Jurkat, Clone E6-1 (cell line): ENCODE measurements at regions not wholly inside any gene's neighbourhood (a gene's known extent, or its start where the extent isn't known, plus 50 kb on each side); places are given as distances from the start of the nearest gene placed in this dataset.

Source experiments
- DNase-seq: peaks from one replicate; pipeline ENCODE4 v3.0.0-alpha.2; 2011; ENCODE audit warnings: low read depth, low spot score
- H3K4me3 ChIP-seq: 2 replicates; pipeline ENCODE4 v1.5.1; 2011; ENCODE audit warnings: mild to moderate bottlenecking, low read length, control low read depth, moderate library complexity

DNA sequence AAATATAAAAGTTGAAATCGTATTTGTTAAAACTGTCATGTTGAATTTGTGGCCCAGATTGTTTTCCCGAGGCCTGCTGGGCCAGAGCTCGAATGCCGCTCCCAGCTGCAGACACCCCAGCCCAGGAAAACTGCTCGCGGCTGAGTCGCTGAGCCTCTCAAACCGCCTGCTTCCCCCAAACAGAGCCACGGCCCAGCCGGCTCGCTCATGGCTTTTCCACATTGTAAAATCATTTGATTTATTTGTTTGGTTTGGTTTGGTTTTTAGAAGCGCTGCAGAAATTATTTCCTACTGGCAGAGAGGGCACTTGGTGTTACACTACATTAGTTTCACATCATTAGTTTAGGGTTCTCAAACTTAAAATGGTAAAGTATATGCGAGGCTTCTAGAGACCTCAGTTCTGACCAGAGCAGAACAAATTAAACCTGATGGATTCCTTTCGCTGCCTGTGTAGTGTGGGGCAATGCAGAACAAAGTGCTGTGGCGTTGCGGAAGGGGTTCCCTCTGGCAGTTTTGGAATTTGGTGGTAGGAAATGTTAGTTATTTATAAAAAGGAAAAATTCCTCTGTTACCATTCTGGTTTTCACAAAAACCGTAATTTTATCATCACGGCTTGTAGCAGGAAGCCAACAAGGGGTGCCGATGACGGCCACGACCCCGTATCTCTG lies 156.5 kb upstream of the PITX1 start:
- DNase-seq, result no peak
- H3K4me3 ChIP-seq, result no peak overlapping the region

DNA sequence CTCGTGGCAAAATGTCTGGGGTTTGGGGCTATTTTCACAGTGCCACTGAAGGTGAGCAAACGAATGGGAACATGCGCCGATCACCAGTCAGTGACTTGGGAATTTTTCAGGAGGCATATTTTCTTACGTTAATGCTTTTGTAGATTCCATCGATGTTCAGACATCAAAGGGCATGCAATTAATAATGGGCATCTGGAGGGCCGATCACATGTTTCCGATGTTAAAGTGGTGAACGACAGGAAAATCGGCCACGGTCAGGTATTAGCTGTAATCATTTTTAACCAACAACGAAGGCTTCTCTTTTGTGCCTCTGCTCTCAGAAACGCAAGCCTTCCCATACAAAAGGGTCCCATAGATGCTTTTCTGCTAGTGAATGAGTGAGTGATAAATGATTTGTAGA lies 155.0 kb upstream of the PITX1 start:
- no peak overlapping the region for H3K4me3 ChIP-seq
- no peak for DNase-seq

DNA sequence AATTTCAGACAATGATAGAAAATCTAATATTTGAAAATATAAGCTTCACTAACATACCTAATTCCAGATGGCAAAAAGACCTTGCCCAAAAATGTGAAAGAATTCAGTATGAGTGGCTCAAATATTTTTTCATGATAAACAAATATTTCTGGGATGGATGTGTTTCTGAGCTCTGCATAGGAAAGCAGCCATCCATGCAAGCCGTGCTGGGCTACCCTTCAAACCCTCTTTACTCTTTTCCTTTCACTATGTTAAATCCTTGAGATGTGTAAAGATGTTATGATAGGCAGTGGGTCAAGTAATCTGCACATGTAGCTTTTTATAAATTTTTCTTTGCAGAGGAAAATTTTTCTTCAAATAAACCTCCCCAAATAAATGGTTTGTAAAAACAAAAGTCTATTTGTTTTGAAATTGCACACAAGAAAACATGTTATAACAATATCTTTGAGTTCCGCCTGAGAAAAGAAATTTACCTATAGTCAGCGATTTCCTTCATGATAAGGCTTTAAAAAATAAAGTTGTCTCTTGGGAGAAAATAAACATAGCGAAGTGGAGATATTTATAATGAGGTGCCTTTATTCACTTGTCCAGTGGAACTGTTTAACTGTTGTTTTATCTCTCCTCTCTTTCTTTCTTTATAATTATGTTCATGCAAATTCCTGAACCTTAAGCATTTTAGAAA lies 154.3 kb upstream of the PITX1 start:
- DNase-seq, result no peak
- no peak overlapping the region for H3K4me3 ChIP-seq

DNA sequence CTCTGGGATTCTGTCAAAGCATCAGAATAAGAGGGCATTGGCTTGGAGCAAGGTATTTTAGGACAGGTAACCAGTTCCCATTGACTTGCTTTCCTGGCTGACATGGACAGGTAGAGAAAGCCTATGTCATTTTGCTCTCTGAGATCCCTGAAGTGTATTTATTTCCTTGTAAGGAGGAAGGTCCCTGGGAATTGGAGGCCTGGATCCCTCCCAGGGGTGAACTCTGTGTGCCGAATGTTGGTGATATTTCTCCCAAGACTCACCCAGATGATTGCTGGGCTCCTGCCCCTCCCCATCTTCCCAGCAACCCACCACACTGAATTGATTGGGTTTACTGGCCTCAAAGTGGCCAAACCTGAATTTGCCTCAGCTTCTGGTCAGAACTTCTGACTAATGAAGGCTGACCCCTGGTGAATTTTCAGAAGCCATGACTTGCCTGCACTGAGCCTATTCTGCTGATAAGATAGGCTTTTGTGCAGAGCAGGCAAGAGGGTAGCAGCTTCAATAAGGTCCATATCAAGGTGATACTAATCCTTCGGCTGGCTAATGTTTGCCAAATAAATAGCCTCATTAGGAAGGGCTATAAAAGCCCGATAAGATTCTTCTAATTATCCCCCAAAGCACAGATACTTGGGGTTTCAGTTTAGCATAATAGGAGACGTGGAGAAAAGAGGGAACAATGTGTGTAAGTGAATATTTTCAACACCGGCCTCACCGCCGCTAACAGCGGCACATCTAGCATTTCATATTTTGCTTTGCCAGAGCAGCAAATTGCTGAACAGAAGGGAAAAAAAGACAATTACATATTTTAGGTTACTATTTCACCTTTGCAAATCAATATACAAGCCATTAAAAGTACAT lies 152.9 kb upstream of the PITX1 start:
- DNase-seq, result no peak
- H3K4me3 ChIP-seq, result no peak overlapping the region

DNA sequence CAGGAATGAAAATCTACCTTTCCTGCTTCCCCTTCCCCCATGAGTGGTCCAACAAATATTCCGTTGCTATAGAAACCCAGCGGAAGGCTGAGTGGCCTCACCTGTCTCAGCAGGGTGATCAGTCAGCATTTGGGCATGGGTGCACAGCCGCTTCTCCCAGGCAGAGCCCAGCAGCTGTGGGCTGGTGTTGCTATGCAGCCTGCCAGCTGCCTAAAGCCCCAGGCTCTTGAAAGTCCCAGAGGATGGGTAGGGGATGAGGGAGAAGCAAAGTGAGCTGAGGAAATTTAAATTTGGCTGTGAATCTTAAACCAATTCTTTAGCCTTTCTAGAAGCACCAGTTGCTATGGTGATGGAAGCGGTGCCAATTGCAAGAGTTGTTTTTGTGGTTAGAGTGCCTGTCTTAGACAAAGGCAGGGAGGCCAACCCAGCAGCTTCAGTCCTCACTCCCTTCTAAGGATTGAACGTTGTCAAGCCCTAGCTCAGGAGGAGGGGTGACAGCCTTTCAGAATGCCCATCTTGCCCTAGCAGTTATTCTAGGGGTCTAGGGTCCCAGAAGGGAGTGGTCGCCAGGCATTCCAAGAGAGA lies 151.5 kb upstream of the PITX1 start:
- DNase-seq, result peak; percentile 70
- H3K4me3 ChIP-seq, result no peak overlapping the region

DNA sequence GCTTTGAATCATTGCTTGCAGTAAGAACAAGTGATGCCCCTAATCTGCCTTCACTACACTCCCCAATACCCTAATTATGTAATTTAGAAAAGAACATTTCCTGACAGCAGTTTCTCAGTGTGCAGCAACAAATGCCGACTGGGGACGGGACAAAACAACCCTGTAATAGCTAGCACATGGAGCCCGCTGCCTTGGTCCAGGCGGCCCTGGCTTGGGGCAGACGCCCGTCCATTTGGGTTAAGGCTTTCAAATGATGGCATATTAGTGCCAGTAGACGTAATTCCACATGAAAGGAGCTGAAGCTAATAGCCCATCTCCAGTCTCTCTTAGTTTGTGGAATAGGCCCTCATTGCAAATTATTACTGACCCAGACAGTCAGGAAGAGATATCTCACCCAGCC lies 150.6 kb upstream of the PITX1 start:
- H3K4me3 ChIP-seq, result no peak overlapping the region
- DNase-seq, result no peak

DNA sequence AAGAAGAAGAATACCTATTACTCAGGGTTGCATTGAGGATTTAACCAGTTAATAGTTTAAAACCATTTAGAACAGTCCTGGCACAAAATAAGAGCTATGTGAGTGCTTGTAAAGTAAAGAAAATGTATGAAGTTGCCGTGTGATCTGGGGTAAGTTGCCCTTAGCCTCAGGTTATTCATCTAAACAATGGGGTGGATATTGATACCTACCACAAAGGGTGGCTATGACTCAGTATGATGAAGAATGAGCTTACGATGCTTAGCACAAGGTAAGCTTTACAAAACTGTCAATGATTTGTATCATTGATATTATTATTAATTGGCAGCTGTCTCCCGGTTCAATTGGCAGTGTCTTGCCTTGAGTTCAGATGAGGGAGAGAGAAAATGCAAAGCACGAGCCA lies 149.4 kb upstream of the PITX1 start:
- no peak for DNase-seq
- H3K4me3 ChIP-seq, result no peak overlapping the region

DNA sequence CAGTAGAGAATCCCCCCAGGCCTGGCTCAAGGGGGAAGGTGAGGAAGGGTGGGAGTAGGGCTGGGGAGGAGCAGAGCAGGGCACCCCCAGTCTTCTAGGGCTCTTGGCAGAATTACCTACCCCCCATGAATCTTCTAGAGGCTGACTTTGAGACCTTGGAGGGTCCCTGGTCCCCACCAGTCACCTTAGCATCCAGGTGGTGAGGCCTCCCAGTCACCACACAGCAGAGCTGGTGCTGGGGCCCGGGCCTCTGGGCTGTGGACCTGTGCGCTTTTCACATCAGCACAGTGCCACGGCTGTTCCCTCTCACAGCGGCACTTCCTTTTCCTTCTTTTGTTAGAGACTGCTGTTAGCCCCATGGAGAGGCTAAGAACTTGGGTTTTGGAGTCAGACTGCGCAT lies 148.6 kb upstream of the PITX1 start:
- DNase-seq, result no peak

DNA sequence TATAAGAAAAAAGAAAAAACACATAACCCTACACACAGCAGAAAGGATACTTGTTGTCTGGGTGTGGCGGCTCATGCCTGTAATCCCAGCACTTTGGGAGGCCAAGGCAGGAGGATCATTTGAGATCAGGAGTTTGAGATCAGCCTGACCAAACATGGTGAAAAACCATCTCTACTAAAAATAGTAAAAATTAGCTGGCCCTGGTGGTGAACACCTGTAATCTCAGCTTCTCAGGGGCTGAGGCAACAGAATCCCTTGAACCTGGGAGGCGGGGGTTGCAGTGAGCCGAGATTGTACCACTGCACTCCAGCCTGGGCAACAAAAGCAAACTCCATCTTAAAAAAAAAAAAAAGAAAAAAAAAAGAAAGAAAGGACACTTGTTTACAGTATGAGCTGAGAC lies 147.6 kb upstream of the PITX1 start:
- DNase-seq, result no peak

More for the DNA sequence above, 148.6 kb upstream of the PITX1 start:
- no peak overlapping the region for H3K4me3 ChIP-seq

DNA sequence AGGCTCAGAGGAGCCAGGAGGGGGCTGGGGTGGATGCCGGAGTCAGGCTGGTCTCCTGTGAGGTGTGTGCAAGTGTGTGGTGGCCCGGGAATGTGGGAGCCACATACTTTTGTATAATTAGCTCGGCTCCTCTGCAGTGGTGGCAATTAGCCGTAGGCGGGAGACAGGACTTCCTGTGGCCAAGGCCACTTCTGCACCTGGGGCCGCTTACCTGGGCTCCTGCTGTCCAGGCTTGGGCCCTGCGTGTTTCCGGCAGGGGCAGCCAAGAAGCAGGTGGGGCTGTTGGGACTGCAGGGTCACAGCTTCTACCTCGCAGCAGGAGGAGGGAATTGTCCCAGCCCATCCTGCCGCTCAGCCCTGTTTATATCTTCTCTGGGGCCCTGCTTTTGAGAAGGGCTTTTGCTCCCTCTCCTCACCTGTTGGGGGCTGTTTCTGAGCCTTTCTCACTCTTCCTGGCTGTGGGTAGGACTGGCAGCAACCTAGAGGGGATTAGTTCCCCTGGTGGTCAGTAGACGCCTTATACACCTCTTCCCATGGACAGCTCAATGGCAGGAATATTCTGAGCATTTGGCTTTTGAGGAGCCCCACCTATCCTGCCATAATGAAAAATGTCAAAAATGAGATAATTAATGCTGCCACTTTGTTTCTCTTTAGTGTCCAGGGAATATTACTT lies 145.4 kb upstream of the PITX1 start:
- no peak for DNase-seq
- no peak overlapping the region for H3K4me3 ChIP-seq

More for the DNA sequence above, 147.6 kb upstream of the PITX1 start:
- H3K4me3 ChIP-seq, result no peak overlapping the region

DNA sequence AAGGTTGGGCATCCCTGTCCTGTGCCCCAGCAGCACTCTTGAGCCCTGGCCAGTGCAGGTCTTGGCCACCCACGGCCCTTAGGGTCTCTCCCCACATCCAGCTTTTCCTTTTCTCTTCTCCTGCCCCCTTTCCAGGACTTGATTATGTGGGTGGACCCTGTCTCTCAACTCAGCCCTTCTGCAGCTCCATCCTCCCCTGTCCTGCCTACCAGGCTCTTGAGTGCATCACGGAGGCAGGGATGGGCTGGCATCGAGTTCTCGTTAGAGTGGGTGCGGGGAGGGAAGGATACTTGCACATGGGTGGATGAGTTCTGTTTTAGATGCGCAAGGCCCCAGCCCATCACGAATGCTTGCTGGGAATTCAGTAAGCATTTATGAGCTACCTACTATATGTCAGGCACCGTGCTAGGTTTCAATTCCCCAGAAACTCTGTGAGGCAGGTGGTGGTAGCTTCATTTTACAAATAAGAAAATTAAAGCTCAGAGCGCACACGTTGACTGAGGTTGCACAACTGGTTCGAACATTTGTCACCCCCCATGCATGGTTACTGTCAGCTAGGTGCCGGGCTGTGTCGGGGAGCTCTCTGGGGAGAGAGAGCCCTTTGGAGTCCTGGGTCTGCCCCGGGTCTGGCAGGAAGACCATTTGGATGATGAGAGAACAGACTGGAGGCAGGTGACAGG lies 144.6 kb upstream of the PITX1 start:
- no peak overlapping the region for H3K4me3 ChIP-seq
- no peak for DNase-seq

DNA sequence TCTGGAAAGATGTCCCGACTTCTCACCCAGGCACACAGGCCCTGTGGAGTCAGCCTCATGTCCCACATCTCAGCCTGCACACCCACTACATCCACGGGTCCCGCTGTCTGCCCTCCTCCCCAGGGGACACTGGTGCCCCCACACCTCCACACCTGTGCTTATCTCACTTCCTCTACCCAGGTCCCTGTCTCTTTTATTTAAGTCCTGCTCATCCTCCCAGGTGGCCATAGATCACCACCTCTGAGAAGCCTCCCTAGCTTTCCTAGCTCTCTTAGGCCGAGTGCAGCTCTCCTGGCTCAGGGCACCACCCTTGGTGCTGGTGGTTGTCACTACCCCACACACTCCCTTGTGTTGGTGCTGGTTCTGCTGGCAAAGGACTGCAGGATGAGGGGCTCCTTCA lies 143.6 kb upstream of the PITX1 start:
- no peak overlapping the region for H3K4me3 ChIP-seq
- DNase-seq, result no peak

DNA sequence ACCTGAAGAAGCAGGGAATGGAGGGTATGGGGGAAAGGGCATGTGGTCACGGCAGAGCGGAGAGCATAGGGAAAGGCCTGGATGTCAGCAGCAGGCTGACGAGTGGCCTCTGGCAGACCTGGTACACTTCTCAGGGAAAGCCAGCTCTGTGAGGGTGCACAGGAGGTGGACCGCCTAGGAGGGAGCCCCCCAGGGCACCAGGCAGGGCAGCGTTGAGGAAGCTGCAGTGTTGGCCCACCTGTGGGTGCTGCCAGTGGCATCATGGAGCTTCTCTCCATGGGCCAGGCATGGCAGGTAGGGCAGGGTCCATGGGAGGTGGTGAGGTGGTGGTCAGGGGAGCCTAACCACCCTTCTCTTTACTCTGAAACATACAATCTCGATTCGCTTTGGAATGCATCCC lies 143.0 kb upstream of the PITX1 start:
- H3K4me3 ChIP-seq, result no peak overlapping the region
- DNase-seq, result no peak

DNA sequence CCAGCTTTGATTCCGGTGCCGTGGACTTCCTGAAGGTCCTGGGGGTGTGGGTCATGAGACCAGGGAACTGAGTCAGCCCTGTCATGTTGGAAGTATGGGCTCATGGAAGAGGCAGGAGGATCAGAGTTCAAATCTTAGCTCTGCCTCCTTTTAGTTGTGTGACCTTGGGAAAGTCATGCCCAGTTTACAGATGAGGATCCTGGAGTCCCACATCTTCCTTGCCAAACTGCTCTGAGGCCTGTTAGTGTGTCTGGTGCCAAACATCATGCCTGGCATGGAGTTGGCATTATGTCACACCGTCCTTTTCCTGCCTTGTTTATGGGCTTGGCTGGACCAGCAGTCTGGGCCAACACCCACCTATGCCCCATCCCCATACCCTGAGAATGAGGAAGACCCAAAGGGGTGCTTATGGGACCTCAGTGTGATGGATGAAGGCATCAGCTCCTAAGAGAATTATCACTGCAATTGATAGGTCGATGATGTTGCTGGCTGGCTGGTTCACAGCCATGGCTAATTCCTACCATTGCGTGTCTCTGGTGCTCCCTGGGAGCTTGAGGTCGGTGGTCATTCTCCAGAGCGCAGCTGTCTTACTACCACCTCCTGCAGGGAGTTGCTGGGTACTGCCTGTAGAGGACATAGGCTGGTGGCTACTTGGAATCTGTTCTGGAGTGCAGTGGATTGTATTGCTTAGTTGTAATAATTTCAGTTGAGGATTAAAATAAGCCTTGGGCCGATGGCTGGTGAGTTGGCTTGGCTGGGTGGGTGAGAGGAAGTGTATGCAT lies 140.5 kb upstream of the PITX1 start:
- H3K4me3 ChIP-seq, result no peak overlapping the region
- DNase-seq, result no peak

DNA sequence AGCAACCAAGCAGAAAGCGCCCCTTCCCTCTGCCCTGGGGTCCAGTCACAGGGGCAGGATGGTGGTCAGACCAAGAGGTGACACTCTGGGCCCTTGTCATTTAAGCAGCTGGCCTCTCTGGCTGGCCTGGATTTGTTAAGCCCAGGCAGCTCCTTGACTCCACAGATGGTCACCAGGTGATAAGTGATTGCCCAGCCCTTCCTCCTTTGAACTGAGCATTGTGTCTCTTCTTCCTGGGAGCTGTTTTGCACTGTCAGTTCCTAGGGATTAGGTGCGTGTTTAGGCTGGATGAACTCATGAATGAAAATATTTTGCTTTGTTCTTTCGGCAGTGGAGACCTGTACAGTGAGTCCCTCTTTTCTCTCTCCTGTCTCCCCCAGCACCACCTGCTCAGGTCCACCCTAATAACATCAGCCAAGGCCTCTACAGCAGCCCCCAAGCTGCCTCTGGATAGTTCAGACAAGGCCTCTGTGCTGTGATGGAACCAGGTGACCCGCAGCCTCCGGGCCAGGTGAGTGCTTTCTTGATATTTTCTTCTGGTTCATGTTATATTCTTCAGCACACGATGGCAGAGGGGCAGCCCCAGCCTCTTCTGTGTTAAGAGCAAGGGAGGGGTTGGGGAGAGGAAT lies 139.7 kb upstream of the PITX1 start:
- no peak for DNase-seq
- no peak overlapping the region for H3K4me3 ChIP-seq

DNA sequence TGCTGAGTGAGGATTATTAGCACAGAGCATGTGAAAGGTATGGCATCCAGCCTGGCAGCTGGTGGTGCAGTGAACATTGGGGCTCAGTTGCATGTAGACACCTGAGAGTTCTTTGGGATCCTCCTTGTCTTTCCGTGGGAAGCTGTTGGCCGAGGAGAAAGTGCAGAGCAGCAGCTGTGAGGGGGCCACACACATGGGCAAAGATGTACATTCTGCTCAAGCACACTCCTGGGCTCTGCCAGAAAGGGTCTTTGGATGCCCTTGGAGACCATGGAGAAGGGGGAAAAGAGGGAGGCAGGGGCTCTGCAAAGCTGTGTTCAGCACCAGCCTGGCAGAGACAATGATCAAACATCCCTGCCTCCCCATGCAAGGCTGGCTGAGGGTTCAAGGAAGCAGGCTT lies 138.7 kb upstream of the PITX1 start:
- no peak overlapping the region for H3K4me3 ChIP-seq
- DNase-seq, result no peak

DNA sequence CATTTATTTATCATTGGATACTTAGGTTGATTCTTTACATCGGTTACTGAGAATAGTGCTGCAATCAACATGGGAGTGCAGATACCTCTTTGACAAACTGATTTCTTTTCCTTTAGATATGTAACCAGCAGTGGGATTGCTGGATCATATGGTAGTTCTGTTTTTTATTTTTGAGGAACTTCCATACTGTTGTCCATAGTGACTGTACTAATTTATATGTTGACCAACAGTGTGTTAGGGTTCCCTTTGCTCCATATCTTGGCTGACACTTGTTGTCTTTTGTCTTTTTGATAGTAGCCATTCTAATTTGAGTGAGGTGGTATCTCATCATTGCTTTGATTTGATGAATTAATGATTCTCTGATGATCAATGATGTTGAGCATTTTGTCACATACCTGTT lies 137.3 kb upstream of the PITX1 start:
- H3K4me3 ChIP-seq, result no peak overlapping the region
- DNase-seq, result no peak

DNA sequence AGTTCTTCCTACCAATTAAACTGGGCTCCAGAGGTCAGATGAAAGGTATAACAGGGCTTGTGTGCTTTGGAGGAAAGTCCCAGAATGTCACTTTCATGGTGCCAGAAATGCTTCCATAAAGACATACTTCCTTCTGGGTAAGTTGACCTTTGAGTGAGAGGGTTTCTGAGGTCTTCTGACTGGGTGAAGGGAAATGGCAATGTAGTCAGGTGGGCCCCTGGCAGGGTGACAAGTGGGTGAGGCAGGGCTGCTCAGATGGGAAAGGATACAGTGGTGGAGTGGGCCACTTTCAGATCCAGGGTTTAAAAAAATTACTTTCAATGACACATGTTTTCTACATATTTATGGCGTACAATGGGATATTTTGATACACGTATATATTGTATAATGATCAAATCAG lies 136.5 kb upstream of the PITX1 start:
- DNase-seq, result no peak
- H3K4me3 ChIP-seq, result no peak overlapping the region
